Mucosa of descending colon (tissue), 3 donors: ENCODE measurements at regions not wholly inside any gene's neighbourhood (a gene's known extent, or its start where the extent isn't known, plus 50 kb on each side); places are given as distances from the start of the nearest gene placed in this dataset.

Experiments
- ATAC-seq: fragments of 200-7000 bp; cut with Tn5 transposase; one replicate; pipeline ENCODE4 v1.9.1; 2020; ENCODE audit warnings: mild to moderate bottlenecking, moderate library complexity
- DNase-seq, 3 donors: peaks; one replicate each; pipeline ENCODE4 v3.0.0-alpha.2; 2020
- H3K36me3 ChIP-seq: fragments of 200-600 bp; one replicate; pipeline ENCODE4 v1.8.0; 2021; ENCODE audit warnings: low read depth, mild to moderate bottlenecking
- H3K4me1 ChIP-seq: fragments of 200-600 bp; one replicate; pipeline ENCODE4 v1.8.0; 2021; ENCODE audit warnings: low read depth, mild to moderate bottlenecking
- H3K4me3 ChIP-seq: fragments of 200-600 bp; one replicate; pipeline ENCODE4 v1.8.0; 2021; ENCODE audit warnings: mild to moderate bottlenecking
- H3K9me3 ChIP-seq: fragments of 200-600 bp; one replicate; pipeline ENCODE4 v1.8.0; 2021; ENCODE audit warnings: mild to moderate bottlenecking
- intact Hi-C, 2 donors: fragments of 100-400 bp; cut with DNase I in 1 of 2; cut with micrococcal nuclease in 1 of 2; formaldehyde crosslinking; loops; one replicate each; pipeline versions ENCODE4 v1.11.0 to v1.11.1; 2022; cut with DNase I, micrococcal nuclease
- TF ChIP-seq, protein P1 (sequence below): fragments of 200-600 bp; IDR thresholded peaks from one replicate; pipeline ENCODE4 v1.8.0; 2022; ENCODE audit warnings: antibody characterized with exemption, mild to moderate bottlenecking
- donor health status: DM: no; HTN: no; CAD: no; lungs with moderate emphysema.
- donor health status: DM: no; HTN: no; CAD: no.
- donor health status: DM: no; HTN: yes; CAD: no.

DNA sequence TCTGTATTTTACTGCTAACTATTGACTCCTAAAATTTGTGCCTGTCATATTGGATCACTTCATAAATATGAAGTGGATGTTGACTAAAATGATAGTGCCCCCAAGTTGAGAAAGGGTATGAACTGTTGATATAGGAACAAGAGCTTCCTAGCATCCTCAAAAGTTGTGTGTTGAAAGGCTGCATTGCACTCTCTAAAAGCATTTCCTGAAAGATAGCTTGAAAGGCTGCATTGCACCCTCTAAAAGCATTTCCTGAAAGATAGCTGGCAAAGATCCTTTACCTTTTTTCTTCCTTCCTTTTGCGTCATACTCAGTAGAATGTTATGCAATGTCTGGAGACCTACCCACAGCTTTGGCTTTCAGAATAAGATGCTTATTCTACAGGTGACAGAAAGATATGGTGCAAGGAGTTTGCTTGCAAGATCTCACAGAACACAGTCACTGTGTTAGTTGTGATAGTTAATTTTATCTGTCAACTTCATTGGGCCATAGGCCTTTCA, 274.6 kb upstream of the GALNTL6 start:
- intact Hi-C loops: no loop called here
- DNase-seq (no peak), ATAC-seq (no peak)
- no peak overlapping the region for H3K4me3 ChIP-seq
- no peaks in the 10 kb centered on the region for H3K4me1 ChIP-seq
- H3K36me3 ChIP-seq: no peaks in the 10 kb centered on the region
- TF ChIP-seq, protein P1, sequence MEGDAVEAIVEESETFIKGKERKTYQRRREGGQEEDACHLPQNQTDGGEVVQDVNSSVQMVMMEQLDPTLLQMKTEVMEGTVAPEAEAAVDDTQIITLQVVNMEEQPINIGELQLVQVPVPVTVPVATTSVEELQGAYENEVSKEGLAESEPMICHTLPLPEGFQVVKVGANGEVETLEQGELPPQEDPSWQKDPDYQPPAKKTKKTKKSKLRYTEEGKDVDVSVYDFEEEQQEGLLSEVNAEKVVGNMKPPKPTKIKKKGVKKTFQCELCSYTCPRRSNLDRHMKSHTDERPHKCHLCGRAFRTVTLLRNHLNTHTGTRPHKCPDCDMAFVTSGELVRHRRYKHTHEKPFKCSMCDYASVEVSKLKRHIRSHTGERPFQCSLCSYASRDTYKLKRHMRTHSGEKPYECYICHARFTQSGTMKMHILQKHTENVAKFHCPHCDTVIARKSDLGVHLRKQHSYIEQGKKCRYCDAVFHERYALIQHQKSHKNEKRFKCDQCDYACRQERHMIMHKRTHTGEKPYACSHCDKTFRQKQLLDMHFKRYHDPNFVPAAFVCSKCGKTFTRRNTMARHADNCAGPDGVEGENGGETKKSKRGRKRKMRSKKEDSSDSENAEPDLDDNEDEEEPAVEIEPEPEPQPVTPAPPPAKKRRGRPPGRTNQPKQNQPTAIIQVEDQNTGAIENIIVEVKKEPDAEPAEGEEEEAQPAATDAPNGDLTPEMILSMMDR: no peak
- no peaks in the 10 kb centered on the region for H3K9me3 ChIP-seq

GRCh38 chr4:171534391-171534790, 278.8 kb upstream of the GALNTL6 start:
- DNase-seq: no peak
- no peaks in the 10 kb centered on the region for H3K9me3 ChIP-seq
- H3K36me3 ChIP-seq: no peaks in the 10 kb centered on the region
- H3K4me3 ChIP-seq: no peak overlapping the region
- TF ChIP-seq, protein P1: no peak
- ATAC-seq: no peak
- intact Hi-C loops: no loop called here
- no peaks in the 10 kb centered on the region for H3K4me1 ChIP-seq

- no peak for DNase-seq
These were observed 280.2 kb upstream of the GALNTL6 start for GRCh38 chr4:171532968-171533367.

GRCh38 chr4:171524903-171525302, 288.3 kb upstream of the GALNTL6 start:
- no peaks in the 10 kb centered on the region for H3K4me1 ChIP-seq
- H3K4me3 ChIP-seq: no peak overlapping the region
- TF ChIP-seq, protein P1: no peak
- intact Hi-C loops: no loop called here
- H3K9me3 ChIP-seq: no peaks in the 10 kb centered on the region
- no peaks in the 10 kb centered on the region for H3K36me3 ChIP-seq
- DNase-seq (no peak), ATAC-seq (no peak)

More at GRCh38 chr4:171532968-171533367, 280.2 kb upstream of the GALNTL6 start:
- ATAC-seq: no peak
- intact Hi-C loops: no loop called here
- H3K4me1 ChIP-seq: no peaks in the 10 kb centered on the region
- H3K4me3 ChIP-seq: no peak overlapping the region
- H3K36me3 ChIP-seq: no peaks in the 10 kb centered on the region
- TF ChIP-seq, protein P1: no peak
- H3K9me3 ChIP-seq: no peaks in the 10 kb centered on the region

DNA sequence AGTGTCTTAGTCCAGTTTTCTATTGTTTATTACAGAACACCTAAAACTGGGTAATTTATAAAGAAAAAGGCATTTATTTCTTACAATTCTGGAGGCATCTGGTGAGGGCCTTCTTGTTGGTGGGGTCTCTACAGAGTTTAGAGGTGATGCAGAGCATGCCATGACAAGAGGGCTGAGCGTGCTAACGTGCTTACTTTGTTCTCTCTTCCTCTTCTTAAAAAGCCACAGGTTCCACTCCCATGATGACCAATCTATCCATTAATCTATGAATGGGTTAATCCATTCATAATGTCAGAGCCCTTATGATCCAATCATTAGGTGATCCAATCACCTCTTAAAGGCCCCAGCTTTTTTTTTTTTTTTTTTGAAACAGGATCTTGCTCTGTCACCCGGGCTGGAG, 291.5 kb upstream of the GALNTL6 start:
- ATAC-seq: no peak
- Histone ChIP-seq H3K36me3 (no peaks in the 10 kb centered on the region), H3K4me1 (no peaks in the 10 kb centered on the region), H3K9me3 (no peaks in the 10 kb centered on the region), H3K4me3 (no peak overlapping the region)
- TF ChIP-seq, protein P1: no peak
- intact Hi-C loops: no loop called here
- DNase-seq: no peak

GRCh38 chr4:171519457-171519856, 293.7 kb upstream of the GALNTL6 start:
- ATAC-seq (no peak), DNase-seq (no peak)
- Histone ChIP-seq H3K4me1 (no peaks in the 10 kb centered on the region), H3K9me3 (no peaks in the 10 kb centered on the region), H3K4me3 (no peak overlapping the region), H3K36me3 (no peaks in the 10 kb centered on the region)
- TF ChIP-seq, protein P1: no peak
- intact Hi-C loops: no loop called here
